Mesenchymal stem cell (in vitro differentiated cells and primary cell): ENCODE measurements at regions not wholly inside any gene's neighbourhood (a gene's known extent, or its start where the extent isn't known, plus 50 kb on each side); places are given as distances from the start of the nearest gene placed in this dataset.

Source experiments
- DNase-seq: peaks from one replicate; pipeline ENCODE4 v3.0.0-alpha.2; 2013
- H2AFZ ChIP-seq: one replicate; pipeline ENCODE4 v1.6.1; 2013; ENCODE audit warnings: low read depth, mild to moderate bottlenecking, control low read depth, inconsistent platforms, low read length, moderate library complexity
- H2AK5ac ChIP-seq: 2 replicates; pipeline ENCODE4 v1.6.1; 2013; ENCODE audit warnings: low read length, moderate library complexity, mild to moderate bottlenecking, inconsistent platforms; ENCODE audit not compliant: severe bottlenecking
- H2BK120ac ChIP-seq: one replicate; pipeline ENCODE4 v1.6.1; 2013; ENCODE audit warnings: low read depth, mild to moderate bottlenecking, inconsistent platforms, low read length, moderate library complexity
- H2BK12ac ChIP-seq, 2 experiments: one replicate each; pipeline ENCODE4 v1.6.1; 2013; ENCODE audit warnings: inconsistent platforms in 2 of 2, low read length in 2 of 2, mild to moderate bottlenecking in 2 of 2, moderate library complexity in 2 of 2, control low read depth in 1 of 2
- H2BK15ac ChIP-seq: one replicate; pipeline ENCODE4 v1.6.1; 2013; ENCODE audit warnings: mild to moderate bottlenecking, low read depth, inconsistent platforms; ENCODE audit not compliant: poor library complexity, severe bottlenecking
- H2BK5ac ChIP-seq: 2 replicates; pipeline ENCODE4 v1.6.1; 2013; ENCODE audit warnings: low read depth, mild to moderate bottlenecking, low read length, control low read depth, inconsistent platforms; ENCODE audit not compliant: poor library complexity, severe bottlenecking
- H3K14ac ChIP-seq, 2 experiments: one replicate each; pipeline ENCODE4 v1.6.1; 2013; ENCODE audit warnings: inconsistent platforms in 2 of 2, low read length in 2 of 2, control low read depth in 1 of 2, mild to moderate bottlenecking in 1 of 2, moderate library complexity in 1 of 2
- H3K18ac ChIP-seq, 2 experiments: one replicate each; pipeline ENCODE4 v1.6.1; 2013; ENCODE audit warnings: inconsistent platforms in 2 of 2, low read length in 2 of 2, control low read depth in 1 of 2, low read depth in 1 of 2, mild to moderate bottlenecking in 1 of 2
- H3K23ac ChIP-seq, 2 experiments: one replicate each; pipeline ENCODE4 v1.6.1; 2013; ENCODE audit warnings: inconsistent platforms in 2 of 2, low read length in 2 of 2, mild to moderate bottlenecking in 2 of 2, moderate library complexity in 2 of 2, control low read depth in 1 of 2
- H3K27ac ChIP-seq: 2 replicates; pipeline ENCODE4 v1.5.1; 2013; ENCODE audit warnings: mild to moderate bottlenecking, moderate library complexity, low read length, control low read depth, inconsistent platforms; ENCODE audit not compliant: poor library complexity, severe bottlenecking
- H3K27me3 ChIP-seq, 2 experiments: 2 replicates each; pipeline versions ENCODE4 v1.6.1 to v1.7.0; 2013; ENCODE audit warnings: low read length in 2 of 2, mild to moderate bottlenecking in 2 of 2, moderate library complexity in 2 of 2, control low read depth in 1 of 2, inconsistent platforms in 1 of 2; ENCODE audit not compliant: control insufficient read depth in 1 of 2, insufficient read depth in 1 of 2
- H3K36me3 ChIP-seq, 2 experiments: 2 replicates each; pipeline versions ENCODE4 v1.6.1 to v1.7.0; 2013; ENCODE audit warnings: low read length in 2 of 2, control low read depth in 1 of 2, inconsistent platforms in 1 of 2, low read depth in 1 of 2, mild to moderate bottlenecking in 1 of 2; ENCODE audit not compliant: insufficient read depth in 2 of 2, control insufficient read depth in 1 of 2
- H3K4ac ChIP-seq, 2 experiments: one replicate each; pipeline ENCODE4 v1.6.1; 2013; ENCODE audit warnings: inconsistent platforms in 2 of 2, low read length in 2 of 2, mild to moderate bottlenecking in 2 of 2, moderate library complexity in 2 of 2, control low read depth in 1 of 2, low read depth in 1 of 2
- H3K4me1 ChIP-seq: 2 replicates; pipeline ENCODE4 v1.6.1; 2013; ENCODE audit warnings: low read depth, low read length, control low read depth; ENCODE audit not compliant: control insufficient read depth, insufficient read depth
- H3K4me2 ChIP-seq: 2 replicates; pipeline ENCODE4 v1.6.1; 2013; ENCODE audit warnings: low read length, mild to moderate bottlenecking, inconsistent platforms; ENCODE audit not compliant: poor library complexity, severe bottlenecking
- H3K4me3 ChIP-seq, 2 experiments: 2 replicates each; pipeline versions ENCODE4 v1.5.1 to v1.7.0; 2013; ENCODE audit warnings: low read length in 2 of 2, mild to moderate bottlenecking in 2 of 2, control low read depth in 1 of 2, low read depth in 1 of 2; ENCODE audit not compliant: insufficient read depth in 1 of 2
- H3K79me1 ChIP-seq: replicated peaks from 2 replicates; pipeline ENCODE4 v1.6.1; 2013; ENCODE audit warnings: mild to moderate bottlenecking, control low read depth, low read length, inconsistent platforms; ENCODE audit not compliant: poor library complexity, severe bottlenecking
- H3K9ac ChIP-seq: 2 replicates; pipeline ENCODE4 v1.7.0; 2013; ENCODE audit warnings: mild to moderate bottlenecking, low read length, moderate library complexity
- H3K9me3 ChIP-seq: 2 replicates; pipeline ENCODE4 v1.7.0; 2013; ENCODE audit warnings: mild to moderate bottlenecking, low read length; ENCODE audit not compliant: control insufficient read depth
- H4K8ac ChIP-seq: one replicate; pipeline ENCODE4 v1.6.1; 2013; ENCODE audit warnings: inconsistent platforms, mild to moderate bottlenecking, low read length, moderate library complexity
- H4K91ac ChIP-seq: one replicate; pipeline ENCODE4 v1.6.1; 2013; ENCODE audit warnings: mild to moderate bottlenecking, low read length, inconsistent platforms
- WGBS: methylation state at CpG from one replicate; pipeline ENCODE4 v1.1.7; 2013; ENCODE audit warnings: mixed read lengths; 5-methylcytosine and 5-hydroxymethylcytosine counted together

GRCh38 chr19:23547156-23547555 lies 139.9 kb downstream of the ZNF675 start:
- Histone ChIP-seq H3K4me1 (no peaks in the 10 kb centered on the region), H3K27me3 (no peaks in the 10 kb centered on the region), H3K36me3 (no peaks in the 10 kb centered on the region), H2AFZ (no peak overlapping the region), H3K23ac (no peak overlapping the region), H2AK5ac (no peak overlapping the region), H3K4ac (no peak overlapping the region), H3K9me3 (peaks cover 39% of the 10 kb centered on the region), H3K4me3 (no peak overlapping the region), H3K27ac (no peak overlapping the region), H3K9ac (no peak overlapping the region), H2BK5ac (no peak overlapping the region), H3K4me2 (no peak overlapping the region), H2BK120ac (no peak overlapping the region), H4K91ac (no peak overlapping the region), H3K18ac (no peak overlapping the region), H3K14ac (no peak overlapping the region), H2BK15ac (no peak overlapping the region), H2BK12ac (no peak overlapping the region), H3K79me1 (no peaks in the 10 kb centered on the region), H4K8ac (no peak overlapping the region)
- DNase-seq: no peak
- 63% methylated on average over 3 of the region's 3 CpGs for WGBS

- no peak overlapping the region for H3K18ac ChIP-seq
- no peaks in the 10 kb centered on the region for H3K36me3 ChIP-seq
- no peak for DNase-seq
- H4K8ac ChIP-seq: no peak overlapping the region
- no peak overlapping the region for H3K27ac ChIP-seq
- no peak overlapping the region for H2AK5ac ChIP-seq
- no peak overlapping the region for H3K14ac ChIP-seq
- no peak overlapping the region for H2BK15ac ChIP-seq
- no peaks in the 10 kb centered on the region for H3K4me1 ChIP-seq
- 60% methylated on average over 2 of the region's 2 CpGs for WGBS
- H3K4me2 ChIP-seq: no peak overlapping the region
- H3K79me1 ChIP-seq: no peaks in the 10 kb centered on the region
- no peak overlapping the region for H2BK12ac ChIP-seq
- no peak overlapping the region for H2BK120ac ChIP-seq
- H3K27me3 ChIP-seq: no peaks in the 10 kb centered on the region
- peaks cover 64% of the 10 kb centered on the region for H3K9me3 ChIP-seq
- H2BK5ac ChIP-seq: no peak overlapping the region
- H3K9ac ChIP-seq: no peak overlapping the region
- H3K4ac ChIP-seq: no peak overlapping the region
- H3K23ac ChIP-seq: no peak overlapping the region
- no peak overlapping the region for H3K4me3 ChIP-seq
- H2AFZ ChIP-seq: no peak overlapping the region
- no peak overlapping the region for H4K91ac ChIP-seq
These were observed 143.7 kb downstream of the ZNF675 start for GRCh38 chr19:23543351-23543750.

- Histone ChIP-seq H3K9ac (no peak overlapping the region), H2BK15ac (no peak overlapping the region), H2AK5ac (no peak overlapping the region), H3K14ac (no peak overlapping the region), H2BK5ac (no peak overlapping the region), H3K4ac (no peak overlapping the region), H4K8ac (no peak overlapping the region), H3K27ac (no peak overlapping the region), H3K4me3 (no peak overlapping the region), H3K36me3 (no peaks in the 10 kb centered on the region), H3K18ac (no peak overlapping the region), H2AFZ (no peak overlapping the region), H3K27me3 (no peaks in the 10 kb centered on the region), H3K79me1 (no peaks in the 10 kb centered on the region), H2BK120ac (no peak overlapping the region), H4K91ac (no peak overlapping the region), H3K9me3 (peaks cover 62% of the 10 kb centered on the region), H3K4me2 (no peak overlapping the region), H3K4me1 (no peaks in the 10 kb centered on the region), H2BK12ac (no peak overlapping the region), H3K23ac (no peak overlapping the region)
- 60% methylated on average over 1 of the region's 1 CpG for WGBS
- DNase-seq: no peak
These were observed 144.4 kb downstream of the ZNF675 start for GRCh38 chr19:23542562-23542961.

GRCh38 chr19:23541991-23542390 lies 145.0 kb downstream of the ZNF675 start:
- no peak overlapping the region for H2BK120ac ChIP-seq
- no peak overlapping the region for H4K8ac ChIP-seq
- H4K91ac ChIP-seq: no peak overlapping the region
- H3K79me1 ChIP-seq: no peaks in the 10 kb centered on the region
- no peak overlapping the region for H2BK12ac ChIP-seq
- H2BK5ac ChIP-seq: no peak overlapping the region
- no peak overlapping the region for H3K4ac ChIP-seq
- H3K36me3 ChIP-seq: no peaks in the 10 kb centered on the region
- H3K27ac ChIP-seq: no peak overlapping the region
- H3K23ac ChIP-seq: no peak overlapping the region
- H2BK15ac ChIP-seq: no peak overlapping the region
- no peak overlapping the region for H3K18ac ChIP-seq
- no peak overlapping the region for H3K4me3 ChIP-seq
- H2AK5ac ChIP-seq: no peak overlapping the region
- H3K4me2 ChIP-seq: no peak overlapping the region
- H3K14ac ChIP-seq: no peak overlapping the region
- no peaks in the 10 kb centered on the region for H3K27me3 ChIP-seq
- no peak overlapping the region for H3K9ac ChIP-seq
- H3K4me1 ChIP-seq: no peaks in the 10 kb centered on the region
- DNase-seq: no peak
- H3K9me3 ChIP-seq: peaks cover 62% of the 10 kb centered on the region
- no peak overlapping the region for H2AFZ ChIP-seq
- WGBS: 77% methylated on average over 1 of the region's 1 CpG
